Colonic mucosa (tissue), 4 donors: ENCODE measurements at regions not wholly inside any gene's neighbourhood (a gene's known extent, or its start where the extent isn't known, plus 50 kb on each side); places are given as distances from the start of the nearest gene placed in this dataset.

Experiments
- DNase-seq: peaks from one replicate; pipeline ENCODE4 v3.0.0-alpha.2; 2020
- H3K27ac ChIP-seq: fragments of 200-600 bp; one replicate; pipeline ENCODE4 v1.8.0; 2021
- H3K27me3 ChIP-seq: fragments of 200-600 bp; one replicate; pipeline ENCODE4 v1.8.0; 2021
- H3K36me3 ChIP-seq: fragments of 200-600 bp; one replicate; pipeline ENCODE4 v1.8.0; 2021
- H3K4me1 ChIP-seq: fragments of 200-600 bp; one replicate; pipeline ENCODE4 v1.8.0; 2021; ENCODE audit warnings: mild to moderate bottlenecking
- H3K4me3 ChIP-seq: fragments of 200-600 bp; one replicate; pipeline ENCODE4 v1.8.0; 2021
- H3K9ac ChIP-seq, 2 donors: one replicate each; pipeline ENCODE4 v1.7.0; 2013; ENCODE audit warnings: control low read depth in 2 of 2, low read depth in 2 of 2, low read length in 2 of 2
- H3K9me3 ChIP-seq: fragments of 200-600 bp; one replicate; pipeline ENCODE4 v1.8.0; 2021
- intact Hi-C: fragments of 100-400 bp; cut with DNase I; formaldehyde crosslinking; loops from one replicate; pipeline ENCODE4 v1.14.1; 2022
- TF ChIP-seq, protein P1 (sequence below): fragments of 200-600 bp; IDR thresholded peaks from one replicate; pipeline ENCODE4 v1.8.0; 2022; ENCODE audit warnings: antibody characterized with exemption, mild to moderate bottlenecking
- donor health status: healthy.
- donor health status: DM: no; HTN: no; CAD: no.
- donor health status: DM: no; HTN: no; CAD: no.

DNA sequence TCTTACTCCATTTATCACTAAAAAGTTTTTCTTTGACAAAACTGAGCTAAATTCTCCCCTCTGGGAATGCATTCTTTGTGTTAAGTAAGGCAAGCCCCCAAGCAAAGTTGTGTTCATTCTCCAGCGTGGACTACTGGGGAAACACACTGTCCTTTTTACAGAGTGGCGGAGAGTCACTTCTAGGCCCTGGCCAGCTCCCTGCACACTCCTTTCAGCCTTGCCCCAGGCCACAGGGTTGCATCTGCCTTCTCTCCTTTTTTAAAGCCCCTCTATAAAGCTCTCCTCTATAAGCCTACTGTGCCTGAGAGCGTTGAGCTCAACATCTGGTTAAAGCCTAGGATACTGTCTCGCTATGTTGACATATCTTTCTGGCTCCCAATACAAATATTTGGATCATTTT, 803.4 kb downstream of the PCDH17 start:
- peaks cover 2% of the 10 kb centered on the region for H3K9me3 ChIP-seq
- TF ChIP-seq, protein P1, sequence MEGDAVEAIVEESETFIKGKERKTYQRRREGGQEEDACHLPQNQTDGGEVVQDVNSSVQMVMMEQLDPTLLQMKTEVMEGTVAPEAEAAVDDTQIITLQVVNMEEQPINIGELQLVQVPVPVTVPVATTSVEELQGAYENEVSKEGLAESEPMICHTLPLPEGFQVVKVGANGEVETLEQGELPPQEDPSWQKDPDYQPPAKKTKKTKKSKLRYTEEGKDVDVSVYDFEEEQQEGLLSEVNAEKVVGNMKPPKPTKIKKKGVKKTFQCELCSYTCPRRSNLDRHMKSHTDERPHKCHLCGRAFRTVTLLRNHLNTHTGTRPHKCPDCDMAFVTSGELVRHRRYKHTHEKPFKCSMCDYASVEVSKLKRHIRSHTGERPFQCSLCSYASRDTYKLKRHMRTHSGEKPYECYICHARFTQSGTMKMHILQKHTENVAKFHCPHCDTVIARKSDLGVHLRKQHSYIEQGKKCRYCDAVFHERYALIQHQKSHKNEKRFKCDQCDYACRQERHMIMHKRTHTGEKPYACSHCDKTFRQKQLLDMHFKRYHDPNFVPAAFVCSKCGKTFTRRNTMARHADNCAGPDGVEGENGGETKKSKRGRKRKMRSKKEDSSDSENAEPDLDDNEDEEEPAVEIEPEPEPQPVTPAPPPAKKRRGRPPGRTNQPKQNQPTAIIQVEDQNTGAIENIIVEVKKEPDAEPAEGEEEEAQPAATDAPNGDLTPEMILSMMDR: no peak
- intact Hi-C loops: no loop called here

DNA sequence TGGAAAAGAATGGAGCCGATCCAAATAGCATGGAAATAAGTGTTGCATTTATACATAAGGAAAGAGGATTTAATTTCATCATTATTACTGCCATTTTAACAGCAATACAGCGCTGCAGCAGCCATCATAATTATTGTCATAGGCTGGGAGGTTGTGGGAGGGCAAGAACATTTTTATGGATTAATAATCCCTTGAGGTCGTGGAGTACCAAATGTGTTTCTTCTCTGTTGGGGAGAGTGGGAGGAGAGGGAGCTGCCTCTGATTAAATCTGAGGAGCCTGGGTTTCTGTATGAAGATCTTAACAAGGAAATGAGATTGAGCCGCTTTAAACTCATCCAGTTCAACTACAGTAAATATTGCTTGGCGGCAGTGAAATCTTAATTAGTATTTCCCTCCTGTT, 805.9 kb downstream of the PCDH17 start:
- Histone ChIP-seq H3K27ac (no peak overlapping the region), H3K4me3 (no peak overlapping the region), H3K27me3 (no peaks in the 10 kb centered on the region), H3K9me3 (no peaks in the 10 kb centered on the region), H3K9ac (no peak overlapping the region), H3K36me3 (no peaks in the 10 kb centered on the region), H3K4me1 (no peaks in the 10 kb centered on the region)
- intact Hi-C loops: no loop called here
- DNase-seq: no peak
- TF ChIP-seq, protein P1: no peak

More for the DNA sequence above, 803.4 kb downstream of the PCDH17 start:
- H3K9ac ChIP-seq: no peak overlapping the region
- H3K27me3 ChIP-seq: no peaks in the 10 kb centered on the region
- no peaks in the 10 kb centered on the region for H3K36me3 ChIP-seq
- H3K4me1 ChIP-seq: no peaks in the 10 kb centered on the region
- no peak overlapping the region for H3K4me3 ChIP-seq
- no peak for DNase-seq
- H3K27ac ChIP-seq: no peak overlapping the region

DNA sequence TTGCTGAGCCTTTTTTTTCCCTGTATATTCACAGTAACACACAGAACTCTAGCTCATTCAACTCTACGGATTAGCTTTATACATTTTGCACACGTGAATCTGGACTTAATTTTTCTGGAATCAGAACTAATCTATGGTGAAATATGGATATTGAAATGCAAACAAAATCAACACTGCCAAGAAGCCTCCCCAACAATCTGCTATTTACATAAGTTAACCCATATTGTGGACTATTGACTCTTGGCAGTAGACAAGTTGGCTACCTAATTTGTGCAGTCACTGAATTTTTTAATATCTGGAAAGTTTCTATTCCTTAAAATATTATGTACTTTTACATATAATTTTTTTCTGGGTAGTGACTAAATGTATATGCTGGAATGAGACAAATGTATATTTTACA, 815.4 kb downstream of the PCDH17 start:
- intact Hi-C loops: no loop called here
- no peak overlapping the region for H3K9ac ChIP-seq
- no peak for DNase-seq
- no peak overlapping the region for H3K4me3 ChIP-seq
- H3K4me1 ChIP-seq: no peaks in the 10 kb centered on the region
- H3K36me3 ChIP-seq: no peaks in the 10 kb centered on the region
- TF ChIP-seq, protein P1: no peak
- H3K27ac ChIP-seq: no peak overlapping the region
- no peaks in the 10 kb centered on the region for H3K27me3 ChIP-seq
- no peaks in the 10 kb centered on the region for H3K9me3 ChIP-seq

DNA sequence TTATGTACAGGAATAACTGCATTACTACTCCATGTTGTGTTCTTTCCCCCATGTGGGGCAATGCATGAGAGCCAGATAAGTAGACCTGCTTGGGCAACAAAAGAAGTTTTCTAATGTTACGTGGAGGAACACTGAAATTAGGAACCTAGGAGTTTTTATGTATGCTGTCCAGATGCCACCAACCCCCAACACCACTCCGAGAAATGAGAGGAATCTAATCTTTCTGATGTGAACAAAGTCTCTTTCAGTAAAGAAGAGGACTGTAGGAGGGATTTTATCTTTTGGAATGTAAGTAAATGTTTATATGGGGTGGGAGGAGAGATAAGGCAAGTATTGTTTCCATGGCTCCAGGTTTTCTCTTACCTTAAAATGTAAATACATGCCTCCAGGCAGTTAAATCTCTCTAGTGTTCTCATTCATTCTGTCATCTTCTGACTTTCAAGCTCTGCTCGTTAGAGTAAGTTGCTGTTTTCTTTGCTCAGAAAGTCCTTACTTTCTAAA, 820.6 kb downstream of the PCDH17 start:
- intact Hi-C loops: no loop called here
- H3K4me1 ChIP-seq: no peaks in the 10 kb centered on the region
- no peak overlapping the region for H3K27ac ChIP-seq
- no peaks in the 10 kb centered on the region for H3K27me3 ChIP-seq
- no peaks in the 10 kb centered on the region for H3K9me3 ChIP-seq
- H3K36me3 ChIP-seq: no peaks in the 10 kb centered on the region
- no peak overlapping the region for H3K9ac ChIP-seq
- TF ChIP-seq, protein P1: no peak
- DNase-seq: no peak
- H3K4me3 ChIP-seq: no peak overlapping the region

DNA sequence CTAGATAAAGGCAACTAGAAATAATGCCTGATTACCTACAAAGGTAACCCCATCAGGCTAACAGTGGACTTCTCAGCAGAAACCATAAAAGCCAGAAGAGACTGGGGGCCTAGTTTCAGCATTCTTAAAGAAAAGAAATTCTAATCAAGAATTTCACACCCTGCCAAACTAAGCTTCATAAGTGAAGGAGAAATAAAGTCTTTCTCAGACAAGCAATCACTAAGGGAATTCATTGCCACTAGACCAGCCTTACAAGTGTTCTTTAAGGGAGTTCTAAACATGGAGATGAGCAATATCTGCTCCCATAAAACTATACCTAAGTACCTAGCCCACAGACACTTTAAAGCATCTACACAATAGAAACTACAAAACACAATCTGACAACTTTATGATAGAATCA, 823.5 kb downstream of the PCDH17 start:
- no peak for DNase-seq
- Histone ChIP-seq H3K9ac (no peak overlapping the region), H3K9me3 (no peaks in the 10 kb centered on the region), H3K4me3 (no peak overlapping the region), H3K4me1 (no peaks in the 10 kb centered on the region), H3K36me3 (no peaks in the 10 kb centered on the region), H3K27ac (no peak overlapping the region), H3K27me3 (no peaks in the 10 kb centered on the region)
- intact Hi-C loops: no loop called here
- TF ChIP-seq, protein P1: no peak
